ENCODE measurements at regions not wholly inside any gene's neighbourhood (a gene's known extent, or its start where the extent isn't known, plus 50 kb on each side); places are given as distances from the start of the nearest gene placed in this dataset.

DNA sequence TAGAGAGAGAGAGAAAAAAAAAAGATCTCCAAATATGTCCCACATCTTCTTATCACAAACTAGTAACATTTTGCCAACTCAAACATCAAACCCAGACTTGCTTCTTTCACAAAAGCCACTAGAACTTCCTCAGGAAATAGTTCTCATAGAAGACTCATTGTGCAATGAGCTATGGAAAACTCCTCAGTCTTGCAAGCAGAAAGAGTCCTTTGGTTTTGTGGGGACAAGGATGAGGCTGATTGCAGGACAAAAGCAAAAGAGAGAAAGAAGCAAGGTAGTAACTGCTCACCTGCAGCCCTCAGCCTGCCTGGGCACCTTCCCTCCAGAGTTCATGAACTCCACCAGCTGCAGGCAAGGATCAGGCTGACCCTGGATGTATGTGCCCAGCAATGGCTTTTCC lies 399.0 kb downstream of the IRX1 start:
- TF ChIP-seq POLR2A (IDR thresholded peaks at IDR 0.05) (no peak), POLR2AphosphoS5 (IDR thresholded peaks at IDR 0.05) (no peak), EP300 (IDR thresholded peaks at IDR 0.05) (no peak)
- TF ChIP-seq, protein P1, sequence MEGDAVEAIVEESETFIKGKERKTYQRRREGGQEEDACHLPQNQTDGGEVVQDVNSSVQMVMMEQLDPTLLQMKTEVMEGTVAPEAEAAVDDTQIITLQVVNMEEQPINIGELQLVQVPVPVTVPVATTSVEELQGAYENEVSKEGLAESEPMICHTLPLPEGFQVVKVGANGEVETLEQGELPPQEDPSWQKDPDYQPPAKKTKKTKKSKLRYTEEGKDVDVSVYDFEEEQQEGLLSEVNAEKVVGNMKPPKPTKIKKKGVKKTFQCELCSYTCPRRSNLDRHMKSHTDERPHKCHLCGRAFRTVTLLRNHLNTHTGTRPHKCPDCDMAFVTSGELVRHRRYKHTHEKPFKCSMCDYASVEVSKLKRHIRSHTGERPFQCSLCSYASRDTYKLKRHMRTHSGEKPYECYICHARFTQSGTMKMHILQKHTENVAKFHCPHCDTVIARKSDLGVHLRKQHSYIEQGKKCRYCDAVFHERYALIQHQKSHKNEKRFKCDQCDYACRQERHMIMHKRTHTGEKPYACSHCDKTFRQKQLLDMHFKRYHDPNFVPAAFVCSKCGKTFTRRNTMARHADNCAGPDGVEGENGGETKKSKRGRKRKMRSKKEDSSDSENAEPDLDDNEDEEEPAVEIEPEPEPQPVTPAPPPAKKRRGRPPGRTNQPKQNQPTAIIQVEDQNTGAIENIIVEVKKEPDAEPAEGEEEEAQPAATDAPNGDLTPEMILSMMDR (IDR thresholded peaks at IDR 0.05), result no peak
